Neuronal stem cell (in vitro differentiated cells): ENCODE measurements at regions not wholly inside any gene's neighbourhood (a gene's known extent, or its start where the extent isn't known, plus 50 kb on each side); places are given as distances from the start of the nearest gene placed in this dataset.

ENCODE experiments used
- DNase-seq: peaks from one replicate; pipeline ENCODE4 v3.0.0-alpha.2; 2013; ENCODE audit warnings: low spot score
- H2AFZ ChIP-seq: one replicate; pipeline ENCODE4 v1.6.1; 2013; ENCODE audit warnings: mild to moderate bottlenecking, low read length, inconsistent platforms
- H2AK5ac ChIP-seq: 2 replicates; pipeline ENCODE4 v1.6.1; 2013; ENCODE audit warnings: low read depth, mild to moderate bottlenecking, inconsistent platforms, low read length, moderate library complexity, mixed read lengths
- H2BK120ac ChIP-seq: 2 replicates; pipeline ENCODE4 v1.6.1; 2013; ENCODE audit warnings: low read depth, mild to moderate bottlenecking, inconsistent platforms, low read length, moderate library complexity, mixed read lengths
- H2BK12ac ChIP-seq: one replicate; pipeline ENCODE4 v1.6.1; 2013; ENCODE audit warnings: low read length, inconsistent platforms
- H2BK15ac ChIP-seq: 2 replicates; pipeline ENCODE4 v1.6.1; 2013; ENCODE audit warnings: mild to moderate bottlenecking, low read length, inconsistent platforms, mixed read lengths
- H2BK5ac ChIP-seq: one replicate; pipeline ENCODE4 v1.6.1; 2013; ENCODE audit warnings: inconsistent platforms, mild to moderate bottlenecking, low read length, moderate library complexity
- H3K14ac ChIP-seq: one replicate; pipeline ENCODE4 v1.6.1; 2013; ENCODE audit warnings: low read length, inconsistent platforms
- H3K18ac ChIP-seq: 2 replicates; pipeline ENCODE4 v1.6.1; 2013; ENCODE audit warnings: low read length, inconsistent platforms
- H3K23ac ChIP-seq: 2 replicates; pipeline ENCODE4 v1.6.1; 2013; ENCODE audit warnings: low read depth, mild to moderate bottlenecking, mixed read lengths, low read length, inconsistent platforms; ENCODE audit not compliant: poor library complexity
- H3K27ac ChIP-seq: replicated peaks from 3 replicates; pipeline ENCODE4 v1.5.1; 2013; ENCODE audit warnings: low read length, inconsistent platforms
- H3K27me3 ChIP-seq, 3 experiments: 2 replicates each; pipeline ENCODE4 v1.6.1; 2013; ENCODE audit warnings: low read length in 3 of 3, mild to moderate bottlenecking in 2 of 3, inconsistent platforms in 1 of 3, low read depth in 1 of 3, mixed read lengths in 1 of 3, moderate library complexity in 1 of 3; ENCODE audit not compliant: control insufficient read depth in 3 of 3, insufficient read depth in 3 of 3
- H3K36me3 ChIP-seq, 2 donors: replicated peaks in 1 of 2; 2 replicates each; pipeline ENCODE4 v1.6.1; 2013; ENCODE audit warnings: low read length in 2 of 2; ENCODE audit not compliant: control insufficient read depth in 2 of 2, insufficient read depth in 2 of 2
- H3K4ac ChIP-seq: 2 replicates; pipeline ENCODE4 v1.6.1; 2013; ENCODE audit warnings: inconsistent platforms, mild to moderate bottlenecking, low read length, moderate library complexity
- H3K4me1 ChIP-seq, 2 donors: 1 replicate in 1 of 2; 2 replicates in 1 of 2; pipeline ENCODE4 v1.6.1; 2013; ENCODE audit warnings: low read length in 2 of 2, low read depth in 1 of 2; ENCODE audit not compliant: control insufficient read depth in 2 of 2, insufficient read depth in 1 of 2
- H3K4me2 ChIP-seq: one replicate; pipeline ENCODE4 v1.6.1; 2013; ENCODE audit warnings: mild to moderate bottlenecking, low read length, inconsistent platforms; ENCODE audit not compliant: insufficient read depth, poor library complexity, severe bottlenecking
- H3K4me3 ChIP-seq, 2 donors: 2 replicates each; pipeline ENCODE4 v1.5.1; 2013; ENCODE audit warnings: low read length in 2 of 2, mild to moderate bottlenecking in 2 of 2, inconsistent platforms in 1 of 2, moderate library complexity in 1 of 2
- H3K79me1 ChIP-seq: one replicate; pipeline ENCODE4 v1.6.1; 2013; ENCODE audit warnings: low read depth, mild to moderate bottlenecking, inconsistent platforms, low read length, moderate library complexity
- H3K9ac ChIP-seq: one replicate; pipeline ENCODE4 v1.6.1; 2013; ENCODE audit warnings: mild to moderate bottlenecking, low read depth, low read length, inconsistent platforms; ENCODE audit not compliant: poor library complexity
- H3K9me3 ChIP-seq, 2 donors: replicated peaks in 1 of 2; 2 replicates each; pipeline versions ENCODE3 to v1.6.1; 2013; ENCODE audit warnings: low read length in 2 of 2, mild to moderate bottlenecking in 2 of 2, inconsistent platforms in 1 of 2, low read depth in 1 of 2, mixed read lengths in 1 of 2, moderate library complexity in 1 of 2; ENCODE audit not compliant: control insufficient read depth in 2 of 2, insufficient read depth in 1 of 2
- H4K8ac ChIP-seq: one replicate; pipeline ENCODE4 v1.6.1; 2013; ENCODE audit warnings: low read depth, mild to moderate bottlenecking, inconsistent platforms, low read length, moderate library complexity
- H4K91ac ChIP-seq: one replicate; pipeline ENCODE4 v1.6.1; 2013; ENCODE audit warnings: low read length, low read depth, mild to moderate bottlenecking, inconsistent platforms; ENCODE audit not compliant: poor library complexity
- WGBS, 2 donors: extraction: QIAGEN DNeasy Blood & Tissue Kit; methylation state at CpG; one replicate each; pipeline ENCODE4 v1.1.7; 2013; ENCODE audit warnings: missing lambda C conversion rate in 2 of 2, mixed read lengths in 1 of 2; ENCODE audit not compliant: insufficient read length in 2 of 2, insufficient replicate concordance in 1 of 2; ENCODE audit errors: extremely low coverage in 2 of 2; 5-methylcytosine and 5-hydroxymethylcytosine counted together

- H2BK12ac ChIP-seq, result no peak overlapping the region
- no peaks in the 10 kb centered on the region for H3K79me1 ChIP-seq
- no peak overlapping the region for H2AFZ ChIP-seq
- H2BK120ac ChIP-seq, result no peak overlapping the region
- H3K27ac ChIP-seq, result no peak overlapping the region
- no peak overlapping the region for H3K18ac ChIP-seq
- no peak for DNase-seq
- H3K27me3 ChIP-seq, result no peaks in the 10 kb centered on the region
- no peak overlapping the region for H4K91ac ChIP-seq
- no peak overlapping the region for H3K4me3 ChIP-seq
- H2BK15ac ChIP-seq, result no peak overlapping the region
- no peak overlapping the region for H3K23ac ChIP-seq
- H3K14ac ChIP-seq, result no peak overlapping the region
- H4K8ac ChIP-seq, result no peak overlapping the region
- H3K4me1 ChIP-seq, result no peaks in the 10 kb centered on the region
- no peaks in the 10 kb centered on the region for H3K36me3 ChIP-seq
- no peak overlapping the region for H2AK5ac ChIP-seq
- no peak overlapping the region for H2BK5ac ChIP-seq
- H3K4ac ChIP-seq, result no peak overlapping the region
- no peak overlapping the region for H3K4me2 ChIP-seq
- H3K9ac ChIP-seq, result no peak overlapping the region
- no peaks in the 10 kb centered on the region for H3K9me3 ChIP-seq
- WGBS, 2 donors, result no CpG with 5 or more reads among the region's 2 CpGs
Observed at GRCh38 chr16:47924950-47925349, 230.8 kb downstream of the ABCC12 start.

GRCh38 chr16:47921535-47921934, 234.3 kb downstream of the ABCC12 start:
- H3K9ac ChIP-seq, result no peak overlapping the region
- no peak overlapping the region for H3K4me2 ChIP-seq
- no peak overlapping the region for H3K23ac ChIP-seq
- H3K79me1 ChIP-seq, result no peaks in the 10 kb centered on the region
- H2BK15ac ChIP-seq, result no peak overlapping the region
- no CpG with 5 or more reads among the region's 1 CpG for WGBS, 2 donors
- no peak overlapping the region for H2AFZ ChIP-seq
- no peak overlapping the region for H3K27ac ChIP-seq
- H2BK12ac ChIP-seq, result no peak overlapping the region
- no peaks in the 10 kb centered on the region for H3K27me3 ChIP-seq
- H2BK5ac ChIP-seq, result no peak overlapping the region
- H3K4me1 ChIP-seq, result no peaks in the 10 kb centered on the region
- H4K8ac ChIP-seq, result no peak overlapping the region
- no peaks in the 10 kb centered on the region for H3K36me3 ChIP-seq
- no peak overlapping the region for H2AK5ac ChIP-seq
- H3K4ac ChIP-seq, result no peak overlapping the region
- no peaks in the 10 kb centered on the region for H3K9me3 ChIP-seq
- no peak overlapping the region for H3K18ac ChIP-seq
- no peak overlapping the region for H3K14ac ChIP-seq
- no peak overlapping the region for H3K4me3 ChIP-seq
- DNase-seq, result no peak
- no peak overlapping the region for H4K91ac ChIP-seq
- H2BK120ac ChIP-seq, result no peak overlapping the region

DNA sequence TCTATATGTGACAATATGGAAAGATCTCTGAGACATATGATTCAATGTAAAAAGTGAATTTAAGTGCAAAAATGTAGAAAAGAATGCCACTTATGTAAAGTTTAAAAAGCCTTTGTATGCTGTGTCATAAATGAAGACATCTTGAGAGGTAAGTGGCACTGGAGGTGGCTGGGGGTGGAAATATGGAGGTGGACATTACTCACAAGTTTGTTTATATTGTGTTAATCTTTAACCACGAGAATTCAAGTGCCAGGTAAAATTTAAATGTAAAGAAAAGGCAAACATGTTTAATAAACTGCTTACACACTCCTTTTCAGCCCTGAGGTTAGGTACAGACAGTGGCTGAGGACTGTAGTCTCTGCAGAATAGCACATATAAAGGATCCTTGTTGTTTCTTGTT, 235.1 kb downstream of the ABCC12 start:
- no peak overlapping the region for H2AK5ac ChIP-seq

DNA sequence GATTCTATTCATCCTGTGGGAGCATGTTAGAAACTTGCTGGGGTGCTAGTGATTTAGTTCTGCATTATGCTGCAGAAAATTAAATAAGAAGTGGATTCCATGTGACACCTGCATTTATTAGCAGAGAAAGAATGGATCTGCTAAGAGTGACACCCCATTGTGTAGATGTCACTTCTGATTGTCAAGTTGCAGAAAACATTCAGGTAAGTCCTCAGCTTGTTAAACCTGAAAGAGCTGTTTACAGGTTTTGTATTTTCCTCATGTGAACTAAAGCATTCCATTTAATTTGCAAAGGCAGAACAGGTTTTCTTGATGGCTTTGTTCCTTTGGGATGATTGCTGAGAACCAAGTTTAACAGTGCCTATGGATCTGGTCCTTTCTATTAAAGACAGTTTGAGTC, 238.7 kb downstream of the ABCC12 start:
- DNase-seq, result no peak
- no peak overlapping the region for H3K23ac ChIP-seq
- no peak overlapping the region for H3K4ac ChIP-seq
- H3K4me1 ChIP-seq, result no peaks in the 10 kb centered on the region
- no peak overlapping the region for H2BK5ac ChIP-seq
- H3K18ac ChIP-seq, result no peak overlapping the region
- no peaks in the 10 kb centered on the region for H3K36me3 ChIP-seq
- H3K9me3 ChIP-seq, result no peaks in the 10 kb centered on the region
- H2BK15ac ChIP-seq, result no peak overlapping the region
- no peak overlapping the region for H3K14ac ChIP-seq
- H3K27me3 ChIP-seq, result no peaks in the 10 kb centered on the region
- no peak overlapping the region for H3K4me3 ChIP-seq
- no peak overlapping the region for H2AK5ac ChIP-seq
- H3K27ac ChIP-seq, result no peak overlapping the region
- no peak overlapping the region for H2BK120ac ChIP-seq
- no peak overlapping the region for H4K91ac ChIP-seq
- H3K4me2 ChIP-seq, result no peak overlapping the region
- H4K8ac ChIP-seq, result no peak overlapping the region
- no peak overlapping the region for H2BK12ac ChIP-seq
- H3K9ac ChIP-seq, result no peak overlapping the region
- no peak overlapping the region for H2AFZ ChIP-seq
- H3K79me1 ChIP-seq, result no peaks in the 10 kb centered on the region

More for the DNA sequence above, 235.1 kb downstream of the ABCC12 start:
- H3K18ac ChIP-seq, result no peak overlapping the region
- no peak overlapping the region for H3K23ac ChIP-seq
- H2AFZ ChIP-seq, result no peak overlapping the region
- no peak for DNase-seq
- no CpG with 5 or more reads among the region's 1 CpG for WGBS, 2 donors
- H2BK12ac ChIP-seq, result no peak overlapping the region
- no peak overlapping the region for H2BK15ac ChIP-seq
- H3K79me1 ChIP-seq, result no peaks in the 10 kb centered on the region
- H3K14ac ChIP-seq, result no peak overlapping the region
- H3K9ac ChIP-seq, result no peak overlapping the region
- H3K36me3 ChIP-seq, result no peaks in the 10 kb centered on the region
- H4K8ac ChIP-seq, result no peak overlapping the region
- H3K4me1 ChIP-seq, result no peaks in the 10 kb centered on the region
- no peak overlapping the region for H3K27ac ChIP-seq
- no peak overlapping the region for H4K91ac ChIP-seq
- no peak overlapping the region for H2BK5ac ChIP-seq
- H2BK120ac ChIP-seq, result no peak overlapping the region
- H3K4ac ChIP-seq, result no peak overlapping the region
- H3K9me3 ChIP-seq, result no peaks in the 10 kb centered on the region
- no peaks in the 10 kb centered on the region for H3K27me3 ChIP-seq
- no peak overlapping the region for H3K4me3 ChIP-seq
- no peak overlapping the region for H3K4me2 ChIP-seq
